Activated naive CD8-positive, alpha-beta T cell treated with anti-CD3 and anti-CD28 coated beads for 36 hours (primary cell): ENCODE measurements at regions not wholly inside any gene's neighbourhood (a gene's known extent, or its start where the extent isn't known, plus 50 kb on each side); places are given as distances from the start of the nearest gene placed in this dataset.
A peak's percentile ranks its signal among the peaks of the same experiment; 100 is the strongest.

Experiments used
- DNase-seq: peaks from one replicate; pipeline ENCODE4 v3.0.0; 2021
- H3K27ac Mint-ChIP-seq: one replicate; pipeline ENCODE4 v1.8.0; 2022; ENCODE audit warnings: mild to moderate bottlenecking, moderate library complexity, mixed read lengths
- H3K27me3 Mint-ChIP-seq: one replicate; pipeline ENCODE4 v1.8.0; 2022; ENCODE audit warnings: mild to moderate bottlenecking, mixed read lengths
- H3K36me3 Mint-ChIP-seq: one replicate; pipeline ENCODE4 v1.8.0; 2021; ENCODE audit warnings: mild to moderate bottlenecking, mixed read lengths
- H3K4me1 Mint-ChIP-seq: one replicate; pipeline ENCODE4 v1.8.0; 2021; ENCODE audit warnings: mixed read lengths
- H3K4me3 Mint-ChIP-seq: one replicate; pipeline ENCODE4 v1.8.0; 2022; ENCODE audit warnings: mild to moderate bottlenecking, moderate library complexity, mixed read lengths
- H3K9me3 Mint-ChIP-seq: one replicate; pipeline ENCODE4 v1.8.0; 2022; ENCODE audit warnings: mixed read lengths

DNA sequence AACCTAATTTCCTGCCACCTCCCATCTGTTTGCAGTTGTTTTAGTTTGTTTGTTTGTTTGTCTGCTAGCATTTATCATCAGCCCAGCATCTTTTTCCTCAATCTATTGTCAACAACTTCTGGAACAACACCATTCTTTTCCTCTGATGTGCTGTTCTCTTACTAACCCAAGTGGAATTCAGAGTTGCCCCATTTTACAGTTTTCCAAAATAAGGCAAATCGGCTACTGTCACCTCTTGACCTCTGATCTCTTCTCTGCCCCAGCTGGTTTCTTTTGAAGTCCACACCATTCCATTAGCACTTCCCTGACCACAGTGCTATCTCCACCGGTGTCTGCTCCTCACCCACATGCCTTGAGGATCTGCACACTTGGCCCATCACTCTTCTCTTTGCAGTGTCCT, 102.4 kb downstream of the EFNB2 start:
- no peak overlapping the region for H3K4me3 Mint-ChIP-seq
- H3K27ac Mint-ChIP-seq, result no peak overlapping the region
- H3K27me3 Mint-ChIP-seq, result peaks cover 16% of the 10 kb centered on the region
- no peaks in the 10 kb centered on the region for H3K4me1 Mint-ChIP-seq
- no peaks in the 10 kb centered on the region for H3K36me3 Mint-ChIP-seq
- no peak for DNase-seq
- H3K9me3 Mint-ChIP-seq, result no peaks in the 10 kb centered on the region

DNA sequence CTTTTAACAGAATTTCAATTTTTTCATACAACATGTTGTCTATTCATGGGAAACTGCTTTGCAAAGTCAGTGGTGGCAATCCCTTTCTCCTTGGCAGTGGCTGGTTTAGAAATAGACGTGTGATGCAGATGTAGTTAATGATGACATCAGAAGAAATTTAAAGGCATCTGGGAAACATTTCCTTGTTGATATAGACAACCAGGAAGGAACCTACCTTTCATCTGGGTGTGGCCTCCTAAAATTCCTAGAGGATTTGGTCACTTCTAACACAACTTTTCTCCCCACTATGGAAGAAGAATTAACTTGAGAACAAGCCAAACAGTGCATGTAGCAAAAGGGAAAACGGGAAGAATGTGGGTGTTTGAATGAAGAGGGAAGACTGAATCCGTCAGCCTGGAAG, 102.8 kb downstream of the EFNB2 start:
- DNase-seq, result no peak

DNA sequence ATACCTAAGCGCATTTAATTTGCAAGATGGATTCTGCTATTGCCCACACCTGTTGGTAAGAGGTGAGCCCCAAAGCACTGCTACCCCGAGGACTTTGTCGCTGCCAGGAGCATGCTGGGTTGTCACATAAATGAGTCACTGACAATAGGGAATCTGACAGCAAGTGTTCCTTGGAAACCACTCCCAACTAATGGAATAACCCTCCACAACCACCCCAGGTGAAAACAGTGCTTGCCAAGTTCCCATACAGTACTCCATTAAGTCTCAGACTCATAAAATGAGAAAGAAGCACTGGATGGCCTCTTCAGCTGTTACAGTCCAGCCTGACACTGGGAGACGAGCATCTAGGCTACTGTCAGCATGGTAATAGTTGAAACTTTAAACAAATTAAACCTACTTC, 108.6 kb downstream of the EFNB2 start:
- DNase-seq, result no peak

More for the DNA sequence above, 102.8 kb downstream of the EFNB2 start:
- Mint-ChIP-seq H3K27ac (no peak overlapping the region), H3K27me3 (peaks cover 16% of the 10 kb centered on the region), H3K36me3 (no peaks in the 10 kb centered on the region), H3K9me3 (no peaks in the 10 kb centered on the region), H3K4me1 (no peaks in the 10 kb centered on the region), H3K4me3 (no peak overlapping the region)

DNA sequence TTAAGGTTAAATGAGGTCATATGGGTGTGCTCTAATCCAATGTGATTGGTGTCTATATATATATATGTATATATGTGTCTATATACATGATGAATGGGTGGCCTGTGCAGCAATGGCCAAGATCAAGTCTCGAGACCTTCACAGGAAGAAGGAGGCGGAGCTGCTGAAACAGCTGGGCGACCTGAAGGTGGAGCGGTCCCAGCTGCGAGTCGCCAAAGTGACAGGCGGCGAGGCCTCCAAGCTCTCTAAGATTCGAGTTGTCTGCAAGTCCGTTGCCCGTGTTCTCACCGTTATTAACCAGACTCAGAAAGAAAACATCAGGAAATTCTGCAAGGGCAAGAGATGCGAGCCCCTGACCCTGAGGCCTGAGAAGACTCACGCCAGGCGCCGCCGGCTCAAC, 109.8 kb downstream of the EFNB2 start:
- H3K27ac Mint-ChIP-seq, result no peak overlapping the region
- no peaks in the 10 kb centered on the region for H3K9me3 Mint-ChIP-seq
- H3K4me3 Mint-ChIP-seq, result no peak overlapping the region
- H3K27me3 Mint-ChIP-seq, result peaks cover 6% of the 10 kb centered on the region
- H3K36me3 Mint-ChIP-seq, result no peaks in the 10 kb centered on the region
- DNase-seq, result no peak
- H3K4me1 Mint-ChIP-seq, result no peaks in the 10 kb centered on the region

More for the DNA sequence above, 108.6 kb downstream of the EFNB2 start:
- no peaks in the 10 kb centered on the region for H3K4me1 Mint-ChIP-seq
- H3K27ac Mint-ChIP-seq, result no peak overlapping the region
- H3K9me3 Mint-ChIP-seq, result no peaks in the 10 kb centered on the region
- no peak overlapping the region for H3K4me3 Mint-ChIP-seq
- peaks cover 6% of the 10 kb centered on the region for H3K27me3 Mint-ChIP-seq
- no peaks in the 10 kb centered on the region for H3K36me3 Mint-ChIP-seq

DNA sequence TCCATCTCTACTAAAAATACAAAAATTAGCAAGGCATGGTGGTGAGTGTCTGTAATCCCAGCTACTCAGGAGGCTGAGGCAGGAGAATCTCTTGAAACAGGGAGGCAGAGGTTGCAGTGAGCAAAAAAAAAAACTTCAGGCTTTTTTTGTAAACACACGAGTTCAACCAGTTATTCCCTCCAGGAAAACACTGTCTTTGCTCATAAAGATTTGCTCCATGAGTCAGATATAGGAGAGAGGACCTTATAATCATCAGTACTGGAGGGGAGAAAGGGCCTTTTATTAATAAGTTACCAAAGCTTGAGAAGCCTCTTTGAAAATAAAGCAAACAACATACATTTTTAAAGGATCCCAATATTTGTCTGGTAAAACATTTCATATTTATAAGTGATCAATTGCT, 110.7 kb downstream of the EFNB2 start:
- no peaks in the 10 kb centered on the region for H3K4me1 Mint-ChIP-seq
- H3K36me3 Mint-ChIP-seq, result no peaks in the 10 kb centered on the region

DNA sequence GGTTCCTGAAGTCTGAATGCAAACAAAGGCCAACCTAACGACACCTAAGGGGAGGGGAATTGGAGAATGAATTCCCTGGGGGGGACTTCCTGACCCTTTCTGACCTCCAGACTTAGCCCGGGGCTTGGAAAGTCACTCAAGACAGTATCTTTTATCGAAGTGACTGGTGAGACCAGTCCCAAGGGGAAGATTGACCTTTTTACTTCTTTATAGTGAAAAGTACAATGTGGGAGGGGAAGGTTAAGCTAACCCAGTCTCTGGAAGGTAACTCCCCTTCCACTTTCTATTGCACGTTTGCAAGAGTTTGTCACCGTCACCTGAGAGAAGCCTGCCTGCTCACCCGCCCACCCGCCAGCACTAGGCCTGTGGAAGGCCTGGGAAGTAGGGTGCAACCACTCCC, 111.9 kb downstream of the EFNB2 start:
- Mint-ChIP-seq H3K36me3 (no peaks in the 10 kb centered on the region), H3K27me3 (peaks cover 19% of the 10 kb centered on the region), H3K27ac (no peak overlapping the region), H3K4me1 (no peaks in the 10 kb centered on the region), H3K4me3 (no peak overlapping the region), H3K9me3 (no peaks in the 10 kb centered on the region)
- no peak for DNase-seq

More for the DNA sequence above, 110.7 kb downstream of the EFNB2 start:
- Mint-ChIP-seq H3K9me3 (no peaks in the 10 kb centered on the region), H3K4me3 (no peak overlapping the region), H3K27ac (no peak overlapping the region), H3K27me3 (peaks cover 11% of the 10 kb centered on the region)
- DNase-seq, result no peak

DNA sequence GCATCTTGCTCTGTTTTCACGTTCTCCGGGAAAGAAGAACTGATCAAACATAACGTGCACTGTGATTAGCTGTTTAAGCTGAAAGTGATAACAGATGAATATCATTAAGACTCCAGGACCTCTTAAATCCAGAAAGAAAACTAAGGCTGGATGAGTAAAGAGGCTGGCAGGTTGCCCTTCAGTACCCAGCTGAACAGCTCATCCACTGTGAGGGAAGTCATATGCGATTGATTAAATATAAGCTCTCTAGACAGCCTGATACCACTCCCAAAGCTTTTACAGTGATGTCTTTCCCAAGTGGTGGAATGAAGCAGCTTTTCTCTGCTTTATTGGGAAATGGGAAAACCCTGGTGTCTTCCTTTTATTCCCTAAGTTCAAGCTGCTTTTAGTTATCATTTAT, 116.9 kb downstream of the EFNB2 start:
- H3K4me3 Mint-ChIP-seq, result no peak overlapping the region
- no peaks in the 10 kb centered on the region for H3K9me3 Mint-ChIP-seq
- peaks cover 41% of the 10 kb centered on the region for H3K27me3 Mint-ChIP-seq
- H3K27ac Mint-ChIP-seq, result no peak overlapping the region
- H3K36me3 Mint-ChIP-seq, result no peaks in the 10 kb centered on the region
- DNase-seq, result no peak
- H3K4me1 Mint-ChIP-seq, result peaks cover 6% of the 10 kb centered on the region

DNA sequence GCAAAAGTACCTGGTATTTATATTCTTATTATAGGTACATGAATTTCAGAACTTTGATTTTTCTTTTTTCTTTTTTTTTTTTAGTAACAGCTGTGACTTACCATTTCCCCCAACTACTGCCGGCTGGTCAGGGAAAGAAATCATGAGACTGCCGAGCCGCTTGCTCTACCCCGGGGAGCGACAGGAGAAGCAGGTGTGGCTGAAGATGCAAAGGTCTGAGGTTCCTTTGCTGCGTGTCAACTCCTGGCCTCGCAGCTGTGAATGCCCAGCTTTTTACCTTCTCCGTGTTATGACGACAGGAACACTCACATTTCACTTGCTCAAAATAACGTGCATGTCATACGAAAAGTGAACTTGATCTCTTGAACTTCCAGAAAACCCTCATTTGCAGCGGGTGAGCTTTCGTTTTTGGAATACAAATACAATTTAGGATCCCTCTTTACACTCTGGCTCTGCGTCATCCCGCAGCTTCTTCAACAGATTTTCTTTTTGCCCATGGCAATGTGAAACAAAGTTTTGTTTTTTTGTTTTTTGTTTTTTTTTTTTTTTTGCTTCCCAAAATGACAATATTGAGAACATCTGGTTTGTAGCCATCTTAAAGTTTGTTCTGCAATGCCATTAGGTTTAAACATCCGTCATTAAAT, 117.9 kb downstream of the EFNB2 start:
- peaks cover 34% of the 10 kb centered on the region for H3K27me3 Mint-ChIP-seq
- H3K9me3 Mint-ChIP-seq, result no peaks in the 10 kb centered on the region
- H3K4me3 Mint-ChIP-seq, result peak overlapping the region; percentile 15
- H3K36me3 Mint-ChIP-seq, result no peaks in the 10 kb centered on the region
- no peak for DNase-seq
- H3K27ac Mint-ChIP-seq, result no peak overlapping the region
- H3K4me1 Mint-ChIP-seq, result peaks cover 6% of the 10 kb centered on the region

DNA sequence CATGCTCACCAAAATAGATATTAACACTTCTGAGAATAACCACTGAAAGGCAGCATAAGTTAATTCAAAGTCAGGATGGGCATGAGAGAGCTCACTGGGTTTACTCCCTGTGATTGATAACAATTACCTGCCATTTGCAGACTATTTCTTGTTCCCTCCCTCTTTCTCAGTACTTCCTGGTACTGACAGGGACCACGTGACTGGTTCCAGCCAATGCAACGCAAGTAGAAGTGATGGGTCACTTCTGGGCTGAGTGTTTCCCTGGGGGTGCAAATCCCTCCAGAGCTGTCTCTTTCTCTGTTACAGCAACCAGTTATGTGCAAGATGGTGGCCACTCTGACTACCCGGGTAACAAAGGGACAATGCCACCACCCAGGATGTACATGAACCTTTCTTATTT, 118.8 kb downstream of the EFNB2 start:
- H3K4me3 Mint-ChIP-seq, result no peak overlapping the region

DNA sequence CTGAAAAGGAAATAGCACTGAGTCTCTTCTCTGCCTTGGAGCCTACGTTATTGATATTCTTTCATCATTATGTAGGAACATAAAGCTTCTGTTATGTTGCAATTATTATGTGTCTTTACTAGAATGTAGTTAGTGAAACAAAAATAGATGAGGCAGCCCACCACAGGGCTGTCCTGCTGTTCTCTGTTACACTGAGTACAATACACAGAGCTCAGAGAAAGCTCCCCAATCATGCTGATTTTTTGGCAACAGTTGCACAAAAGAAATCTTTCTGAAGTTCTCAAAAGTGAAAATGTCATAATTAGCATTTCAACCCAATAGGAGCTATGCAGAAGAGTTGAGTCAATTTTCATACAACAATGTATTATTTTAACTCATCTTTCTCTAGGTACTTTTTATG, 119.5 kb downstream of the EFNB2 start:
- no peak overlapping the region for H3K4me3 Mint-ChIP-seq
- peaks cover 6% of the 10 kb centered on the region for H3K4me1 Mint-ChIP-seq
- H3K9me3 Mint-ChIP-seq, result no peaks in the 10 kb centered on the region
- no peak for DNase-seq
- H3K27me3 Mint-ChIP-seq, result peaks cover 34% of the 10 kb centered on the region
- no peaks in the 10 kb centered on the region for H3K36me3 Mint-ChIP-seq
- no peak overlapping the region for H3K27ac Mint-ChIP-seq

More for the DNA sequence above, 118.8 kb downstream of the EFNB2 start:
- Mint-ChIP-seq H3K27me3 (peaks cover 34% of the 10 kb centered on the region), H3K4me1 (peaks cover 6% of the 10 kb centered on the region), H3K9me3 (no peaks in the 10 kb centered on the region), H3K27ac (no peak overlapping the region), H3K36me3 (no peaks in the 10 kb centered on the region)
- DNase-seq, result no peak

DNA sequence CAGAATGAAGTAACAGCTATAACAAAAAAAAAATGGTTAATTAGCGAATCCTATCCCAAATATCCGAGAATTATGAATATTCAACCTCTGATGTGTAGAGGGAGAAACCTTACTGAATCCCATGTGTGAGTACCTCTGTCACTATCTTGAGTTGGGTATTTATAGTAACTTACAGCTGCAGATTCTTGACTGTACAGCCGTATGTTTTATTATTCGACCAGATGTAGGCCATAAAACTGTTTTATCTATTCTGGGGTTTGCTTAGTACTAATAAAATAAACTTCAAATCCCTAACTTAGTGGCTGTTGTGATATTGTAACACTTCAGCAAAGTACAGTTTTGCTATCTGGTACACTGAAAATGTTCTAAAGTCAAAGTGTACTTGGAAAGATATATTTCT, 120.0 kb downstream of the EFNB2 start:
- no peaks in the 10 kb centered on the region for H3K9me3 Mint-ChIP-seq
- no peak for DNase-seq
- no peak overlapping the region for H3K27ac Mint-ChIP-seq
- H3K4me1 Mint-ChIP-seq, result peaks cover 6% of the 10 kb centered on the region
- H3K4me3 Mint-ChIP-seq, result no peak overlapping the region
- peaks cover 34% of the 10 kb centered on the region for H3K27me3 Mint-ChIP-seq
- H3K36me3 Mint-ChIP-seq, result no peaks in the 10 kb centered on the region

DNA sequence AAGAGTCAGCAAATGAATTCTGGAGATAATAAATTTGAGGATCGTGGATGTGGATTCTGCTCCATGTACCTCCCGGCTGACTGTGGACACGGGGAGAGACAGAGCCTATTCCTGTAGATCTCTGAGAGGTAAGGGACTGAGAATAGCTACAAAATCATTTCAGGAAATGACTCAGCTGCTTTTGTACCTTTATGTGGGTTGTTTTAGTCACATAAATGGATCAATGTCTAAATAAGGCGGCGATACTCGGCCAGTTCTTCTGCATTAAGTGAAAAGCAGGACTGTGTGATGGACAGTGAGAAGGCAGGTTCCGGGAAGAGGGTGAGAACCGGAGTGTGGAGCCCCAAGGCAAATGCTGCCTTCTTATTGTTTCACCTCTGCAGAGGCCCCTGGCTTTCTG, 128.1 kb downstream of the EFNB2 start:
- H3K36me3 Mint-ChIP-seq, result no peaks in the 10 kb centered on the region

DNA sequence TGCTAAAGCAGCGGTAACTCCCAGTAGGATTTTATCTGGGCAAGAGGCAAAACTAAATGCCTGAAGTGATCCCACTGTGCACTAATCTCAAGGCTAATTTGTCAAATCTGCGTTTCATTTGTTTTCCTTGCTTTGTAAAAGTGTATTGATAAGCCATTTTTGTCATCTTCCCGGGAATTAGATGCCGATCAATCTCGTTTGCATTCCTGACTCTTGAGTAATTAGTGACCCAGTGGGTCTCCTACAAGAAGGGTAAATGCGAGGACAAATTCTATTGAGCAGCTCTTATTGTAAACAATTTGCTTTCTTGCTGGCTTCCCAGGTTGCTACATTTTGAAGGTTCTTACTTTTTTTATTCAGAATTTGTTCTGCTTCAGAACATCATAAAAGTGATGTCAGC, 129.7 kb downstream of the EFNB2 start:
- Mint-ChIP-seq H3K27me3 (peaks cover 8% of the 10 kb centered on the region), H3K4me1 (peaks cover 2% of the 10 kb centered on the region), H3K4me3 (no peak overlapping the region), H3K9me3 (no peaks in the 10 kb centered on the region), H3K27ac (no peak overlapping the region), H3K36me3 (no peaks in the 10 kb centered on the region)
- no peak for DNase-seq

More for the DNA sequence above, 128.1 kb downstream of the EFNB2 start:
- Mint-ChIP-seq H3K27me3 (peaks cover 8% of the 10 kb centered on the region), H3K4me3 (no peak overlapping the region), H3K27ac (no peak overlapping the region), H3K9me3 (no peaks in the 10 kb centered on the region), H3K4me1 (peaks cover 2% of the 10 kb centered on the region)
- DNase-seq, result no peak

DNA sequence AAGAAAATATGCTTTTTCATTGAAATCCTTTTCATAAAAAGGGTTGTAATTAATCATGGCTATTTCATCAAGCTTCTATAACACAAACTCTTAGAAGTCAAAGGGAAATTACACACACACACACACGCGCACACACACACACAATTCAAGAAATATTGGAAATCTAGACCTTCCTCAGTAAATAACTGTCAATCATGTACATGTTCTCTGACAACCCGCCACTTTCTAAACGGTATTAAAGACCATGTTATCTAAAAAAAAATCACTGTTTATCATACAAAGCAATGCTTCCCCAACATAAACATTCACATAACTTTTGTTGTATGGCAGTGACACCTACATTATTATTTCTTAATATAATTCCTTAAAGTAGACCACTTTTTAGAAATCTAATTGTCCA, 132.2 kb downstream of the EFNB2 start:
- Mint-ChIP-seq H3K4me1 (peaks cover 2% of the 10 kb centered on the region), H3K36me3 (no peaks in the 10 kb centered on the region), H3K27me3 (peaks cover 5% of the 10 kb centered on the region), H3K27ac (no peak overlapping the region), H3K9me3 (no peaks in the 10 kb centered on the region), H3K4me3 (no peak overlapping the region)
- no peak for DNase-seq

DNA sequence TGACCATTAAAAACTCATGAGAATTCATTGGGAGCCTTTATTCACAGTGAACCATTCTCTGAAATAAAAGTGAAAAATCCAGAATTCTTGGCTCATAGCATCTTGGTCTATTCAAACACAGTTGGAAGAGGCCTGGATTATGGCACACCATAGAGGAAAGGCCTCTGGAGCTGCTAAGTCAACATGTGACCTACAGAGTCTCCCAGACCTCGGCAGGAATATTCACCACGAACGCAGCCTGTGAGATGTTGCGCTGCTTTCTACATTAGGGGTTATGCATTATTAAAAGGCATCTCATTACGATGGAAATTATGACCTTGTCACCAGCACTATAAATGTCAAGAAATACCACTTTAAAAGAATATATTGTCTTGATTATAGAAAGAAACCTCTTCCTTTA, 132.6 kb downstream of the EFNB2 start:
- Mint-ChIP-seq H3K27ac (no peak overlapping the region), H3K27me3 (peaks cover 5% of the 10 kb centered on the region), H3K9me3 (no peaks in the 10 kb centered on the region), H3K36me3 (no peaks in the 10 kb centered on the region), H3K4me3 (no peak overlapping the region), H3K4me1 (peaks cover 2% of the 10 kb centered on the region)
- no peak for DNase-seq

DNA sequence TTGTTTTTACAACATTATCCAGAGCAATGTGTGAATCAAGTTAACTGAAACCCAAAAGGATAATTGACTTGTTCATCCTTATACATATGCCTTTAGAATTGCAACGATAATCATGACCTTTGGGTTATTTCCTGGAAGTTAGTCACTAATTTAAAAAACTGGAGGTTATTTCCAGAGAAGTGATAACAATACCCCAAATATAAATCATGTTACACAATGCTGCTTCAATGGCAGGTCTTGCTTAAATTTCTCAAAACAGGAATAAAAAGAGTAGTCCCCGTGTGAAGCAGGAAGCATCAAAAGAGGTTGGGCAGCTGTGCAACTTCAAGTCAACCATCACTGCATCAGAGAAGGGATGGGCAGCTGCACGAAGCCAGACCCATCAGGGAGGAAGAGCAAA, 134.4 kb downstream of the EFNB2 start:
- Mint-ChIP-seq H3K4me1 (no peaks in the 10 kb centered on the region), H3K36me3 (no peaks in the 10 kb centered on the region), H3K27ac (no peak overlapping the region), H3K4me3 (no peak overlapping the region), H3K9me3 (no peaks in the 10 kb centered on the region), H3K27me3 (no peaks in the 10 kb centered on the region)
- no peak for DNase-seq
